HuH-7.5 (cell line): ENCODE measurements at regions not wholly inside any gene's neighbourhood (a gene's known extent, or its start where the extent isn't known, plus 50 kb on each side); places are given as distances from the start of the nearest gene placed in this dataset.
"Not testable (repeated sequence)": the region's sequence is repeated elsewhere in the genome, so short reads cannot be mapped to it uniquely, and the experiment has no call there.

Experiments used
- DNase-seq: peaks from one replicate; pipeline ENCODE4 v3.0.0; 2011; ENCODE audit warnings: low spot score

- DNase-seq, result no peak
These were observed 358.0 kb upstream of the BRINP3 start for GRCh38 chr1:190835658-190836057.

- not testable (repeated sequence) for DNase-seq
These were observed 359.5 kb upstream of the BRINP3 start for GRCh38 chr1:190837200-190837599.

DNA sequence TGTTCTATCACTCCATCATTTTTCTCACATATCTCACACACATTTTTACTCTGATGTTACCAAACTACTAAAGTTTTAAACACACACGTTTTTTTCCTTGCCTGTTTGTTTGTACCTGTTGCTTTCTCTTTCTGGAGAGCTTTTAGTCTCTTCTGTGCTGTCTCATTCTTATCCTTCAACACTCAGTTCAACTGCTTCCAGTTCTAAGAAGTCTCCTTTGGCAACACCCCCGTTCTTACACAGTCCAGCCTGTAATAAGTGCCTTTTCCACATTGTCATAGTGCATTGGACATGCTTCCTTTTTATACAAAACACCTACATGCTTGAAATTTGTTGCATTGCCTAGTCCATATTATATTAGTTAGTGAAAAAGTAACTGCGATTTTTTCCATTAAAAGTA lies 360.2 kb upstream of the BRINP3 start:
- DNase-seq, result no peak

DNA sequence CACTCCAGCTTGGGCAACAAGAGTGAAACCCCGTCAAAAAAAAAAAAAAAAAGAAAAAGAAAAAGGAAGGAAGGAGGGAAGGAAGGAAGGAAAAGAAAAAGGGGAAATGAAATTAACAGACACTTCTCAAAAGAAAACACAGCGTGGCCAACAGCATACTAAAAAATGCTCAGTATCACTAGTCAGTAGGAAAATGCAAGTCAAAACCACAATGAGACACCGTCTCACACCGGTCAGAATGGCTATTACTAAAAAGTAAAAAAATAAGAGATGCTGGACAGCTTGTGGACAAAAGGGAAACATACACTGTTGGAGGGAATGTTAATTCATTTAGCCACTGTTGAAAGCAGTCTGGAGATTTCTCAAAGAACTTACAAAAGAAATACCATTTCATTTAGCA lies 369.5 kb upstream of the BRINP3 start:
- no peak for DNase-seq

GRCh38 chr1:190849346-190849745 lies 371.7 kb upstream of the BRINP3 start:
- DNase-seq, result no peak

GRCh38 chr1:190852611-190853010 lies 374.9 kb upstream of the BRINP3 start:
- no peak for DNase-seq

DNA sequence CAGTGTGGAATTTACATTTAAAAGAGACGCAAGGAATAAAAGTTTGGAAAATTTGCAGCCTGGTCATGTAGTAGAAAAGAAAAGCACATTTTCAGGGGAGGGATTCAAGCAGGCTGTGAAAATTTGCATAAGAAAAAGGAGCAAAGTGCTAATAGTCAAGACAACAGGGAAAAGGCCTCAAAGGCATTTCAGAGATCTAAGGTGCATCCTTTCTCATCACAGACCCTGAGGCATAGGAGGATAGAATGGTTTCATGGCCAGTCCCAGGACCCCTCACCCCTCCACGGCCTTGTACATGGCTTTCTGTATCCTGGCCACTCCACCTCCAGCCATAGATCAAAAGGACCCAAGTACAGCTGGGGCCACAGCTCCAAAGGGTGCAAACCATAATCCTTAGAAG lies 380.5 kb upstream of the BRINP3 start:
- no peak for DNase-seq

GRCh38 chr1:190864013-190864641 lies 386.5 kb upstream of the BRINP3 start:
- DNase-seq, result no peak

DNA sequence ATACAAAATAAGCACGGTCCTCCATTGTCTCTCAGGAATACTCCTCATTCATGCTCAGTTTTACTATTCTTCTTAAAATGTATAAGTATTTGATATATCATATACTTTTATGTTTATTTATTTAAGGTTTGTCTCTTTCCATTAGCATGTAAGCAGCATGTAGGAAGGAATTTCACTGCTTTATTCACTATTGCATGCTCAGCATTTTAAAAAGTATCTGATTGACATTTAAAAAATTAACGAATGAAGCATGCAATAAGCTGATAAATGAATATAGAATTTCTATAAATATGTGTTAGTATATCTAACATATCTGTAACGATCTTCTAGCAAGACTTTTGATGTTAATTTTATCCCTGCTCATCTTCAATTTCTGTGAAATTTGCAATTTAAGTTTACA lies 402.7 kb upstream of the BRINP3 start:
- DNase-seq, result no peak

DNA sequence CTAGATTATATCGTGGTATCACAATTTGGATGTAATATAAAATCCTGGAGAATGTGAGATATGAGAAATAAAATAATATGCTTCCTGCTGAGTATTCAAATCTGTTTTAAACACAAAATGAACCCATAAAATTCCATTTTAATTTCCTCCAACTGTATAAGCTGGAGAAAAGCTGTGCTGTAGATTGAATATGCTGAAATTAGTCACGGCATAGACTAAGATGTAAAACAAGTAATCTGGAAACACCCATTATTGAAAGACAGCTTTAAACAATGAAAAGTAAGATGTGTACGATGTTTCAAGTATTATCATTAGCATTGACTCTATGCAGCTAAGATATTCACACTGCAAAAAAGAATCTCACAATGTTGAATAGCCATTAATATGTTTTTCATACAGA lies 403.4 kb upstream of the BRINP3 start:
- DNase-seq, result no peak

- no peak for DNase-seq
These were observed 419.6 kb upstream of the BRINP3 start for GRCh38 chr1:190897233-190897632.

DNA sequence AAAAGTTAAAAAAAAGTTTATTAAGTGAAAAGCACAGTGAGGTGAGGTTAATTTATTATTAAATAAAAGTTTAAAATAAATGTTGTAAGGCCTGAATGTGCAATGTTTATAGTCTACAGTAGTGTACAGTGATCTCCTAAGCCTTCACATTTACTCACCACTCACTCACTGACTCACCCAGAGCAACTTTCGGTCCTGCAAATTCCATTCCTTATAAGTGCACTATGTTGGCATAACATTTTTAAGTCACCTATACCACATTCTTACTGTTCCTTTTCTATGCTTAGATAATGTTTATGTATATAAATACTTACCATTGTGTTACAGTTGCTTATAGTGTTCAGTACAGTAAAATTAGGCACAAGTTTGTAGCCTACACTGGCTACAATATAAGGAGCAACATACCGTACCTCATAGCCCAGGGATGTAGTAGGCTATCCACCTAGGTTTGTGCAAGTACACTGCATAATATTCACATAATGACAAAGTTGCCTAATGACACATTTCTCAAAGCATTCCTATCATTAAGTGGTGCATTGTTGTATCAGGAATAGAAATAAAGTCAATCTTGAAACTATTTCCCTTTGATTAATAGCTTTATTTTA lies 426.5 kb upstream of the BRINP3 start:
- no peak for DNase-seq

- no peak for DNase-seq
These were observed 428.6 kb upstream of the BRINP3 start for GRCh38 chr1:190906206-190906725.

DNA sequence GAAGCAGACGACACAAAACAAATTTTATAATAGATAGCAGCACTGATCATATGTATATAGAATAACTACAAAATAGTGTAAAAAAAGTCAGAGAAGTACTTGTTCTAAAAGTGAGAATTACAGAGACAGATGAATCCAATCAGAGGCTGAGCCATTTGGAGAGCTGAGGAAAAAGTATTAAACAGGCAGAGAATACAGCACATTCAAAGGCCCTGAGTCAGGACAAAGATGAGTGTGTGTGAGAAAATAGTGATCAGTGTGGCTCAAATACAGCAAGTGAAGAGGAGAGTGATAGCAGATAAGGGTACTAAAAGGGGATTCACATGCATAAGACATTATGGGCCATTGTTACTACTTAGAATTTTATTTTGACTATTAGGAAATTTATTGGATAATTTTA lies 430.6 kb upstream of the BRINP3 start:
- no peak for DNase-seq

DNA sequence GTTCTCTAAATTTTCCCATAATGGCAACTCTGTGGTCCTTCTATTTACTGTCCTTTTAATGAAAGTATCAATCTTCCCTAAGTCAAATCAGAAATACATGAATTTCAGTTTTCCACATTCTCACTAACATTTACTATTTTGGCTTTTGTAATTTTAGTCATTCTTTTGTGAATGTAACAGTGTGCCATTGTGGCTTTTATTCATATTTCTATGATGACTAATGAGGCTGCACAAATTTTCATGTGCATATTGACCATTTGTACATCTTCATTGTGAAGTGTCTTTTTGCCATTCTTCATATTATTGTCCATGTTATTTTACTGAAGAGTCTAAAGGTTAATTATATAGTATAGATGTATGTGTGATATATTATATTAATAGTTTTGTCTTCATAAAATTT lies 431.0 kb upstream of the BRINP3 start:
- no peak for DNase-seq

GRCh38 chr1:190935925-190936324 lies 458.3 kb upstream of the BRINP3 start:
- no peak for DNase-seq

DNA sequence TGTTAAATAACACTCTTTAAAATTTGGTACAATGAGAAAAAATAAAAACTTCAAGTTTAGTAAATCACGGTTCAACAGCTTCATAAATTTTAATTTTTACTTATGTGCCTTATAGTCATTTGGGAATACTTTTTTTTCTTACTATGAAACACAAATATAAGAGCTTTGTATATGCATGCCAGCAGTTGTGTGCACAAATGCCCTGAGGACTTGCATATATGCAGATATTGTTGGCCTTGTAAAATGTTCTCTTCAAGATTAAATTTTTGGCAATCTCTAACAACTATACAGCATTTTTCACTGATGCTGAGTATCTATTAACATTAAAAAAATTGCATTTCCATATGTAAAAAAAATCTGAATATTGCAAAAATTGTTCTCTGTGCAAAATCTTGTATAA lies 458.7 kb upstream of the BRINP3 start:
- no peak for DNase-seq

GRCh38 chr1:190940951-190941350 lies 463.3 kb upstream of the BRINP3 start:
- no peak for DNase-seq

DNA sequence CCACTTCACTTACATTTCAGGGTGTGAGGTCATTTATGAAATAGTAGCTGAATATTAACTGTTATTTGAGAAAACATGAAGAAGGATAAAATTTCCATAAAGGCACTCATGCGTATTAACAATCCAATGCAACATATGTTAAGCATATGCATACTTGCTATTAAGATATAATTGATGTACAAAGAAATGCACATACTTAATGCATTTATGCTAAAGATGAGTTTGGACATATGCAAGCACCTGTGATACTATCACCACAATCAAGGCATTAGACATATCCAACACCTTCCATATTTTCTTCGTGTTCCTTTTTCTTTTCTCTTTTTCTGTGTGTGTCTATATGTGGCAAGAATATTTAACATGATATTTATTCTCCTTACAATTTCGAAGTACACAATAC lies 464.8 kb upstream of the BRINP3 start:
- no peak for DNase-seq

- DNase-seq, result not testable (repeated sequence)
These were observed 466.1 kb upstream of the BRINP3 start for GRCh38 chr1:190943722-190944121.

GRCh38 chr1:190949939-190950338 lies 472.3 kb upstream of the BRINP3 start:
- no peak for DNase-seq

GRCh38 chr1:190957565-190957964 lies 479.9 kb upstream of the BRINP3 start:
- no peak for DNase-seq

- no peak for DNase-seq
These were observed 485.7 kb upstream of the BRINP3 start for GRCh38 chr1:190963321-190963720.

DNA sequence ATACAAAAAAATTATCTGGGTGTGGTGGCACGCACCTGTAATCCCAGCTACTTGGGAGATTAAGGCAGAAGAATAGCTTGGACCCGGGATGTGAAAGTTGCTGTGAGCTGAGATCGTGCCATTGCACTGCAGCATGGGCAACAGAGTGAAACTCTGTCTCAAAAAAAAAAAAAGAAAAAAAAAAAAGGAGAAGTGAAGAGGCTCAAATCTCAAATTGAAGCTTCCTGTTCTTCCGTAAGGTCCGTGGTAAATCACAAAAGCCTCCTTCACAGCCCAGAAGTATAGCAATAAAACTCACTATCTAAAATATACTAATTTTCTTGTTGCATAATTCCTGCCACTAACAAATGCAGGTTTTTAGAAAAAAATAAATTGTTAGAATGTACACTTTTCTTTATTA lies 498.2 kb upstream of the BRINP3 start:
- DNase-seq, result no peak
